LNCaP clone FGC (cell line): ENCODE measurements at regions not wholly inside any gene's neighbourhood (a gene's known extent, or its start where the extent isn't known, plus 50 kb on each side); places are given as distances from the start of the nearest gene placed in this dataset.
A peak's percentile ranks its signal among the peaks of the same experiment; 100 is the strongest.

ENCODE experiments used
- DNase-seq: peaks from one replicate; pipeline ENCODE4 v3.0.0-alpha.2; 2011; ENCODE audit warnings: low read depth
- H3K4me3 ChIP-seq: 2 replicates; pipeline ENCODE4 v1.5.1; 2011; ENCODE audit warnings: mild to moderate bottlenecking, low read depth, low read length, control low read depth
- TF ChIP-seq, protein P1 (sequence below): IDR thresholded peaks from 2 replicates; pipeline ENCODE4 v1.5.1; 2012; ENCODE audit warnings: mild to moderate bottlenecking; ENCODE audit not compliant: control insufficient read depth, insufficient read depth; ENCODE audit errors: extremely low read depth

DNA sequence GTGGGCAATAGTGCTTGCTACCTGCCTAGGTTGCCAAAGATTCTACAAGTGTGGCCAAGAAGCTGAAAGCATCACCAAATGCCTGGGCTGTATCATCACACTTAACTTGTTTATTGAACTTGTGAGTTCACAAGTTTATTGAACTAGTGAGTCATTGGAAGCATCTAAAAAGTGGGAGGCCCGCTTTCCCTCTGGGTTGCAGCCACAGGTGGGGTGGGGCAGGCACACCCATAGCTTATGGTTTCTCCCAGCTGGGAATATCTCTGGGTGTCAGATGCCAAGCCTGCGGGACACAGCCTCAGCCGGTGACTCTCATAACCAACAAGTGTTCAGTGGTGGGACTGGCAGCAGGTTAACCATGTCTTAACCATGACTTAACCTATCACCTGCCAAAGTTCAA, 145.9 kb upstream of the FAM13C start:
- TF ChIP-seq, protein P1, sequence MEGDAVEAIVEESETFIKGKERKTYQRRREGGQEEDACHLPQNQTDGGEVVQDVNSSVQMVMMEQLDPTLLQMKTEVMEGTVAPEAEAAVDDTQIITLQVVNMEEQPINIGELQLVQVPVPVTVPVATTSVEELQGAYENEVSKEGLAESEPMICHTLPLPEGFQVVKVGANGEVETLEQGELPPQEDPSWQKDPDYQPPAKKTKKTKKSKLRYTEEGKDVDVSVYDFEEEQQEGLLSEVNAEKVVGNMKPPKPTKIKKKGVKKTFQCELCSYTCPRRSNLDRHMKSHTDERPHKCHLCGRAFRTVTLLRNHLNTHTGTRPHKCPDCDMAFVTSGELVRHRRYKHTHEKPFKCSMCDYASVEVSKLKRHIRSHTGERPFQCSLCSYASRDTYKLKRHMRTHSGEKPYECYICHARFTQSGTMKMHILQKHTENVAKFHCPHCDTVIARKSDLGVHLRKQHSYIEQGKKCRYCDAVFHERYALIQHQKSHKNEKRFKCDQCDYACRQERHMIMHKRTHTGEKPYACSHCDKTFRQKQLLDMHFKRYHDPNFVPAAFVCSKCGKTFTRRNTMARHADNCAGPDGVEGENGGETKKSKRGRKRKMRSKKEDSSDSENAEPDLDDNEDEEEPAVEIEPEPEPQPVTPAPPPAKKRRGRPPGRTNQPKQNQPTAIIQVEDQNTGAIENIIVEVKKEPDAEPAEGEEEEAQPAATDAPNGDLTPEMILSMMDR, result no peak
- no peak for DNase-seq
- H3K4me3 ChIP-seq, result no peak overlapping the region

DNA sequence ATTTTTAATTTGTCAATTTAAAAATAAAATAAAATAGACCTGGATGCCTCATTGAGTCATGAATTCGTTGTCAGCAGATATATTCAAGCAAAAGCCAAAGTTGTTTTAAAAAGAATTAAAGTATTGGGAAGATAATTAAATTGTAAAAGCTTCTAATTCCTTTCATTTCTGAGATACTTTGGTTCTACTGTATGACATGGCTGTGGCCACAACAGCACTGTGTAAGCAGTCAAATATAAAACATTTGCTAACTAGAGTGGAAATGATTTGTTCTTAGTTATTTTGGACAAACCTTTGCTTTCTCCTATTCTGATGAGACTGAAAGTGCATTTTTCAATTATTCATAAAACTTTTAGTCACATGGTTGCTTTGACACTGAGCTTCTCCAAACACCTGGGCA, 143.6 kb upstream of the FAM13C start:
- no peak for DNase-seq
- no peak overlapping the region for H3K4me3 ChIP-seq
- TF ChIP-seq, protein P1, result no peak

DNA sequence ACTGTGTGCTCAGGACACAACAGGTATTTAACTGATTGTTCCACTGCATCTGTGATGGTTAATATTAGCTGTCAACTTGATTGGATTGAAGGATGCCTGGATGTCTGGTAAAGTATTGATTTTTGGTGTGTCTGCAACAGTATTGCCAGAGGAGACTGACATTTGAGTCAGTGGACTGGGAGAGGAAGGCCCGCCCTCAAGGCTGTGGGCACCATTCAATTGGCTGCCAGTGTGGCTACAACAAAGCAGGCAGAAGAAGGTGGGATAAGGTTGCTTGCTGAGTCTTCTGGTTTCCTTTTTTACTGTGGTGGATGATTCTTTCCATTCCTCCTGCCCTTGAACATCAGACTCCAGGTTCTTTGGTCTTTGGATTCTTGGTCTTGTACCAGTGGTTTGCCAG, 137.1 kb upstream of the FAM13C start:
- TF ChIP-seq, protein P1, result no peak
- DNase-seq, result no peak
- no peak overlapping the region for H3K4me3 ChIP-seq

DNA sequence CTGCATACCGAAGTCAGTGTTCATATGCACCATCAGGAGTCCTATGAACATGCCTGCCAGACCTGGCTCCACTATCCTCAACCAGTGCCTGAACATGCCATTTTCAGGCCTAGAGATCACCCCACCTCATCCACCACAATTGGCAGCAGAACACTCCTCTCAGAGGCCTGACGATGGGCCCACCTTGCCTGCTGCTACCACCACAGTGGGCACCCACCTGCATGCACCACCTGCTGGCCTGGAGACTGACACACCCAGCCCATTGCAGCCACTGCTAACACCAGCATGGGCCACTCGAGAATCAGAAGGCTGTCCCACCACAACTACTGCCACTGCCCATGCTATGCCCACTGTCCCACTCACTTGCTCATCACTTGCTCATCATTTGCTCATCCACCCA, 130.7 kb upstream of the FAM13C start:
- no peak overlapping the region for H3K4me3 ChIP-seq
- DNase-seq, result no peak
- TF ChIP-seq, protein P1, result no peak

DNA sequence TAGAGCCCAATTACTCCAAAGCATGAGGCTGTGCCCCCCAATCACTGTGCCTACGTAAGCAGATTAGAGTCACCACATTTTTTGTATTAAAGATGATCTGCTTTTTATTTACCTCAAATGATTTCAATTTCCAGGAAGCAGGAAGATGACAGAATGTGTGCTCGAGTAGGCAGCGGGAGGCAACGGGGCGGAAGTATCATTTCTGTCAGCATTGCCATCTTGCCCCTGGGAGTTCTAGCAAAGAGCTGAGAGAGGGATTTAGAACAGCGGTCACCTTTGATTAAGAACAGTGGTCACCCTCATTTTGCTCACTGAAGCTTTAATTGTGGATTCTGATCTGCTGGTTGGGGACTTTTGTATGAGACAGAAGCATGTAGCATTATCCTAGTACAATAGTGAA, 117.1 kb upstream of the FAM13C start:
- TF ChIP-seq, protein P1, result no peak
- no peak overlapping the region for H3K4me3 ChIP-seq
- DNase-seq, result no peak

DNA sequence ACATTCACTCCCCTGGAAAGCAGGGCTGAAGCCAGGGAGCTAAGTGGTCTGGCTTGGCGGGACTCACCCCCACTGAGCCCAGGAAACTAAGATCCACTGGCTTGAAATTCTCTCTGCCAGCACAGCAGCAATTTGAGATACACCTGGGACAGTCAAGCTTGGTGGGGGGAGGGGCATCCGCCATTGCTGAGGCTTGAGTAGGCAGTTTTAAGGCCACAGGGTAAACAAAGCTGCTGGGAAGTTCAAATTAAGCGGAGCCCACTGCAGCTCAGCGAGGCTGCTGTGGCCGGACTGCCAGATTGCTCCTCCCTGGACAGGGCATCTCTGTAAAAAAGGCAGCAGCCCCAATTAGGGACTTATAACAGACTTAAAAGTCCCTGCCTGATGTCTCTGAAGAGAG, 108.2 kb upstream of the FAM13C start:
- H3K4me3 ChIP-seq, result no peak overlapping the region
- TF ChIP-seq, protein P1, result no peak
- no peak for DNase-seq

DNA sequence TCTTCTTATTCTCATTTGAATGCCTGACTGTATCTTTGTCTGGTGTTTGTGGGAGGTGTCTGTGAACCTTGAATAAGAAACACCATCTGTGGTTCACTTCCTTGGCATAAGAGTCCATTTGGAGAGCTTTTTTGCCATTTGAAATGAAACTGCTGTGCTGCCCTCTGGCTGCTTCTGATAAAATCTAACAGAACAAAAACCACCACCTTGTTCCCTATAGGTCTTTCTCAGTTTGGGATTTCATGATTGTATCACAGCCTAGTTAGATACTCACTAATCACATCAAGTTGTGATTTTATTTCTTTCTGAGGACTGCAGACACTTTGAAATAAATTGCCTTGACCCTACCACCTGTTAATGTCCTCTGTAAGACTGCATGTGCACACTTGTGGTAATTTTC, 102.7 kb upstream of the FAM13C start:
- TF ChIP-seq, protein P1, result peak; percentile 50
- DNase-seq, result peak; percentile 13
- no peak overlapping the region for H3K4me3 ChIP-seq
